Dendritic cell treated with granulocyte-macrophage colony-stimulating factor and Interleukin-4, amounts not matched to agents 40 ng/mL and 50 ng/mL, for 4 days (primary cell): ENCODE measurements at regions not wholly inside any gene's neighbourhood (a gene's known extent, or its start where the extent isn't known, plus 50 kb on each side); places are given as distances from the start of the nearest gene placed in this dataset.

Experiments used
- H3K27ac Mint-ChIP-seq: one replicate; pipeline ENCODE4 v1.8.0; 2022; ENCODE audit warnings: mild to moderate bottlenecking, mixed read lengths
- H3K27me3 Mint-ChIP-seq: one replicate; pipeline ENCODE4 v1.8.0; 2022; ENCODE audit warnings: mild to moderate bottlenecking, mixed read lengths
- H3K36me3 Mint-ChIP-seq: one replicate; pipeline ENCODE4 v1.8.0; 2022; ENCODE audit warnings: low read depth, mixed read lengths
- H3K4me1 Mint-ChIP-seq: one replicate; pipeline ENCODE4 v1.8.0; 2022; ENCODE audit warnings: low read depth, mixed read lengths
- H3K4me3 Mint-ChIP-seq: one replicate; pipeline ENCODE4 v1.8.0; 2022; ENCODE audit warnings: mild to moderate bottlenecking, moderate library complexity, mixed read lengths
- H3K9me3 Mint-ChIP-seq: one replicate; pipeline ENCODE4 v1.8.0; 2022; ENCODE audit warnings: mixed read lengths
- intact Hi-C: fragments of 100-400 bp; cut with micrococcal nuclease; formaldehyde crosslinking; loops from one replicate; pipeline ENCODE4 v1.15.0; 2022

DNA sequence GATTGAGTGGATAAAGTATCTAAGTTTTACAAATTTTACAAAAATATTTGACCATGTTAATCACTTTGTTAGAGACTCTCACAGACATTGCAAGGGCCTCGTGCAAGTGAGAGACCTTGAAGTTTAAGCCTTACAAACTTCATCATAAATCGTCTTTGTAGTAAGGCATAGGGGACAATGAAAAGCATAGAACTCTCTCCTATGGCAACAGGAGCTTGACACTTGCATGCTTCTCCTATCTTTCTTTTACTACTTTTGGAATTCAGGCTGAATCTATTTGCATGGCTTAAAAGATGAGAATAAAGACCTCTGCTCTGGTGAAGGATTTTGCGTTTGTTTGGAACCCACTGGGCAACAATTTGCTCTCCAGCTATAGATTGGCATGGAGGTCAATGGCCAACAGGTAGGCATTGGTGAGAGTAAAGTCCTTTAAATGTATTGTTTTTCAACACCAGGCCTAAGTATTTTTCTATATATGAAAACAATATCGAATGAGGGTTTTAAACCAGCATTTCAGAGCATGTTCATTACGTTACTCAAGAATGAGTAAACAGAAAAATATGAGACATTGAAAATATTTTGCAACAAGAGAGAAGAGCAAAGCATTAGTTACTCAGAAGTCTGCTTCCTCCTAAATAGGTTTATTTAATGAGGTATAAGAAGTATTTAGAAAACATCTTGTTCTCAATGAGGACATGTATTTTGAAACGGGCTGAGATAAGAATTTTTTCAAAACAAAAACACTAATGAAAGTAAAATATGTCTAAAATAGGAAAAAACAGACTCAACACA lies 192.2 kb downstream of the TGFB2 start:
- intact Hi-C loops = no loop called here
- Mint-ChIP-seq H3K4me3 (no peak overlapping the region), H3K27ac (no peak overlapping the region), H3K27me3 (no peaks in the 10 kb centered on the region), H3K36me3 (no peaks in the 10 kb centered on the region), H3K4me1 (no peaks in the 10 kb centered on the region), H3K9me3 (no peaks in the 10 kb centered on the region)

GRCh38 chr1:218538341-218538740 lies 193.2 kb downstream of the TGFB2 start:
- H3K36me3 Mint-ChIP-seq = no peaks in the 10 kb centered on the region
- intact Hi-C loops = no loop called here

DNA sequence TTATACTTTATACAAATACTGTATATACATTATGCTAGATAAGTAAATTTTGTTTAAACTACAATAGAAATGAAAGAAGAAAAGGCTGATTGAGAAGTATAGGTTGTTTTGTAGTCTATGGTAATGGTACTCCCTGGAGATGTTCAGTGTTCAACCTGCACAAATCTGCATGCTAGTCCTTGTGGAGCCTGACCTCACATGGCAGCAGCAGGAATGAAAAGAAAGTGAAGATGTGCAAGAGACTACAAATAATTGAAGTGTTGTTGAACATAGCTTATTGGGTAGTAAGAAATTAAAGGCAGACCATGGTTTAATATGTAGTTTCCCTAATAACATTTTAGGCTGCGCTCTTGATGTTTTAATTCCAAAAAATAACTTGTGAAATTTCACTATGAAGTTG lies 201.2 kb downstream of the TGFB2 start:
- no peaks in the 10 kb centered on the region for H3K9me3 Mint-ChIP-seq
- no peaks in the 10 kb centered on the region for H3K4me1 Mint-ChIP-seq
- no peaks in the 10 kb centered on the region for H3K36me3 Mint-ChIP-seq
- H3K27ac Mint-ChIP-seq = no peak overlapping the region
- H3K4me3 Mint-ChIP-seq = no peak overlapping the region
- intact Hi-C loops = no loop called here
- no peaks in the 10 kb centered on the region for H3K27me3 Mint-ChIP-seq

More at GRCh38 chr1:218538341-218538740, 193.2 kb downstream of the TGFB2 start:
- Mint-ChIP-seq H3K27ac (no peak overlapping the region), H3K4me1 (no peaks in the 10 kb centered on the region), H3K27me3 (no peaks in the 10 kb centered on the region), H3K4me3 (no peak overlapping the region), H3K9me3 (no peaks in the 10 kb centered on the region)

- intact Hi-C loops = no loop called here
Measured at GRCh38 chr1:218547957-218548730, 203.0 kb downstream of the TGFB2 start.

GRCh38 chr1:218548764-218549163 lies 203.6 kb downstream of the TGFB2 start:
- Mint-ChIP-seq H3K36me3 (no peaks in the 10 kb centered on the region), H3K9me3 (no peaks in the 10 kb centered on the region), H3K27ac (no peak overlapping the region), H3K4me3 (no peak overlapping the region), H3K4me1 (no peaks in the 10 kb centered on the region), H3K27me3 (no peaks in the 10 kb centered on the region)
- intact Hi-C loops = no loop called here

More at GRCh38 chr1:218547957-218548730, 203.0 kb downstream of the TGFB2 start:
- Mint-ChIP-seq H3K4me1 (no peaks in the 10 kb centered on the region), H3K9me3 (no peaks in the 10 kb centered on the region), H3K27ac (no peak overlapping the region), H3K4me3 (no peak overlapping the region), H3K27me3 (no peaks in the 10 kb centered on the region), H3K36me3 (no peaks in the 10 kb centered on the region)

DNA sequence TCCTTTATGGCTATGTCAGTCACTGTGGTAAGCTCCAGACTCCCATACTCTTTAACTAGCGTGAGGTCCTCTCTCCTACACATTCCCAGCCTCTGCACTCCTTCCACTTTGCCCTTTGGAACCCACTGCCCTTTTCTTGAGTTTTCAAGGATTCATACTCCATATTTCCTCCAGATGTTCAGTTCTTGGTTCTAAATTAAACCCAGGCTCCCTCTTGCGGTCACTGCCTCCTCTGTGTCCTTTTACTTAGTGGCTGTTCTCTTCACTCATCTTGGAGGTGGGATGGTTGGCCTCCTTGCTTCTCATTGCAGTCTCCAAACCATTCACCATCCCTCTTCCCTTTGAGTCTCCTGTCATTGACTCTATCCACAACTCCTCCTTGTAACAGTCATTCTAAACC lies 208.1 kb downstream of the TGFB2 start:
- Mint-ChIP-seq H3K4me1 (no peaks in the 10 kb centered on the region), H3K4me3 (no peak overlapping the region), H3K27ac (no peak overlapping the region), H3K27me3 (no peaks in the 10 kb centered on the region), H3K9me3 (no peaks in the 10 kb centered on the region), H3K36me3 (no peaks in the 10 kb centered on the region)
- intact Hi-C loops = no loop called here

DNA sequence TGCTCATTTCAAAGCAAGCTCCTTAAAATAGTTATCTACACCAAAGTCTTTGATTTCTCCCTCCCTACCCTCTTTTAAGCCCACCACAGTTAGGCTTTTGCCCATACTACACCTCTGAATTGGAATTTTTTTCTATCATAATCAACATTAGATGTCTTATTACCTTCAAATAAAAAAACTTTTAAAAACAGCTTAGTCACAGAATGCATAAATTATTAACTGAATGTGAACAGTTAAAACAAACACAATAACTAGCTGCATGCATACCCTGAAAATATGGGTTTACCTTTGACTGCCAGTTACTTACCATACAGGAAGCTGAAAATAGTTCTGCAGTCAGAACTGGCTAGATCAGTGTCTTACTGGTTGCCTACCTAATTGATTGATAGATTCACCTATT lies 210.9 kb downstream of the TGFB2 start:
- Mint-ChIP-seq H3K27me3 (no peaks in the 10 kb centered on the region), H3K4me1 (no peaks in the 10 kb centered on the region), H3K9me3 (no peaks in the 10 kb centered on the region), H3K27ac (no peak overlapping the region), H3K36me3 (no peaks in the 10 kb centered on the region), H3K4me3 (no peak overlapping the region)
- intact Hi-C loops = no loop called here

DNA sequence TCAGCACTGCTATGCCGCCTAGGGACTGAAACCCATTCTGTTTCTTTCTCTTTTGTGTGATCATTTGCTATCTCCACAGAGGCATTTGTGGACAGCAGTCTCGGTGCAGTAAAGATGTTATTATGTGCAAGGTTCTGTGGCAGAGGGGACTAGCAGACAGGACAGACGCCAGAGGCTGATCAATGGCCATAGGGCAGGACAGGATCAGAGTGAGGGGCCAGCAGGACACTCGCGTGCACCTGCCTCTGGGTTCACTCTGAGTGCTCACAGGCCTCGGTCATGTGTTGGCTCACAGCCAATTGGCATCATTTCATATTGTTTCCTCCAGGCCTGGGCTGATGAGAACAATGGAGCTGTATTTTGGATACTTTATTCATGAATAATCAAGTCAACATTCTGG lies 212.6 kb downstream of the TGFB2 start:
- Mint-ChIP-seq H3K4me3 (no peak overlapping the region), H3K36me3 (no peaks in the 10 kb centered on the region), H3K9me3 (no peaks in the 10 kb centered on the region), H3K4me1 (no peaks in the 10 kb centered on the region), H3K27ac (no peak overlapping the region), H3K27me3 (no peaks in the 10 kb centered on the region)
- intact Hi-C loops = no loop called here

DNA sequence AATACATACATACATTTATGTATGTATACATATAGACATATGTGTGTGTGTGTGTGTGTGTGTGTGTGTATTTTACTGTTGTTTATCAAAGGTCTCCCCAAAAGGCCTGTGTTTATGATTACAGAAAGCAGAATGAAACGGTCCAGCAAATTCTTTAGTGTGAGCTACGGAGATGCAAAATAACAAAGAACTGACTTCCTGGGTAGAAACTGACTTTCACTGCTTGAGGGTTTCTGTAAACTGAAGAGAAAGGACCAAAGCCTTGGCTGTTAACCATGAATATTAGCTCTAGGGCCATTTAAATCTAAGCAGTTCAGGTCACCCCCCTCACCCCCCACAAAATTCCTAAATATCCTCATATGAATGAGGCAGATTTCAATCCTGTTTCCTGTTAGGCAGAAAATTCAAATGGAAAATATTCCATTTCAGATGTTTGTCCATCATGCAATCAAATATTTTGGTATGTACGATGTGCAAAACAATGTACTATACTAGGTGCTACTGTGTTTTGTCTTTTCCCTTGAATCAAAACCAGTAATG lies 213.2 kb downstream of the TGFB2 start:
- Mint-ChIP-seq H3K9me3 (no peaks in the 10 kb centered on the region), H3K4me3 (no peak overlapping the region), H3K27me3 (no peaks in the 10 kb centered on the region), H3K27ac (no peak overlapping the region), H3K36me3 (no peaks in the 10 kb centered on the region), H3K4me1 (no peaks in the 10 kb centered on the region)
- intact Hi-C loops = no loop called here

- Mint-ChIP-seq H3K27ac (no peak overlapping the region), H3K4me3 (no peak overlapping the region), H3K36me3 (no peaks in the 10 kb centered on the region), H3K9me3 (no peaks in the 10 kb centered on the region), H3K4me1 (no peaks in the 10 kb centered on the region), H3K27me3 (no peaks in the 10 kb centered on the region)
- intact Hi-C loops = no loop called here
Measured at GRCh38 chr1:218565377-218565776, 220.2 kb downstream of the TGFB2 start.

GRCh38 chr1:218568962-218569550 lies 223.9 kb downstream of the TGFB2 start:
- H3K36me3 Mint-ChIP-seq = no peaks in the 10 kb centered on the region
- no peaks in the 10 kb centered on the region for H3K27me3 Mint-ChIP-seq
- no peak overlapping the region for H3K27ac Mint-ChIP-seq
- no peaks in the 10 kb centered on the region for H3K4me1 Mint-ChIP-seq
- no peak overlapping the region for H3K4me3 Mint-ChIP-seq
- intact Hi-C loops = no loop called here
- H3K9me3 Mint-ChIP-seq = no peaks in the 10 kb centered on the region

GRCh38 chr1:218570456-218570855 lies 225.3 kb downstream of the TGFB2 start:
- Mint-ChIP-seq H3K4me1 (no peaks in the 10 kb centered on the region), H3K36me3 (no peaks in the 10 kb centered on the region), H3K4me3 (no peak overlapping the region), H3K27me3 (no peaks in the 10 kb centered on the region), H3K9me3 (no peaks in the 10 kb centered on the region), H3K27ac (no peak overlapping the region)
- intact Hi-C loops = no loop called here

GRCh38 chr1:218571491-218571890 lies 226.4 kb downstream of the TGFB2 start:
- Mint-ChIP-seq H3K36me3 (no peaks in the 10 kb centered on the region), H3K4me1 (no peaks in the 10 kb centered on the region), H3K27ac (no peak overlapping the region), H3K27me3 (no peaks in the 10 kb centered on the region), H3K9me3 (no peaks in the 10 kb centered on the region), H3K4me3 (no peak overlapping the region)
- intact Hi-C loops = no loop called here

DNA sequence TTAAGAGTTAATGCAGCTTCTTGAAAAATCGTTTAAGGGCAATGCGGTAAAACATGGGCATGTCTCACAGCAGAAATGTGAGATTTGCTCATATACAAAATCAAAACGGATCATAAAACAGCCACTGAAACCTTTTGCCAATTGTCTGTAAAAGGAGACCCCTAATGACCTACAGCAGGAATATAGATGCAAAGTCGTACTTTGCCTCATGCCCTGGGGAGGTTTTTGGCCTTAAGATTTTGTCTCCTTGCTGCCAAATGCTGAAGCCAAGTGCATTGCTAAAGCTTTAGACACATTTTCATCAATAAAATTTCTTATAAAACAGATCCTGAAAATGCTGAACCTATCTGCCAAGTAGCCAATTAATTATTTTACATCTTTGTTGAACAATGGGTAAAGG lies 226.9 kb downstream of the TGFB2 start:
- Mint-ChIP-seq H3K27me3 (no peaks in the 10 kb centered on the region), H3K36me3 (no peaks in the 10 kb centered on the region)
- intact Hi-C loops = no loop called here

More for the DNA sequence above, 226.9 kb downstream of the TGFB2 start:
- no peaks in the 10 kb centered on the region for H3K9me3 Mint-ChIP-seq
- H3K4me3 Mint-ChIP-seq = no peak overlapping the region
- no peak overlapping the region for H3K27ac Mint-ChIP-seq
- H3K4me1 Mint-ChIP-seq = no peaks in the 10 kb centered on the region
